GM12875 (cell line): ENCODE measurements at regions not wholly inside any gene's neighbourhood (a gene's known extent, or its start where the extent isn't known, plus 50 kb on each side); places are given as distances from the start of the nearest gene placed in this dataset.

Source experiments
- H3K4me3 ChIP-seq: one replicate; pipeline ENCODE4 v1.5.1; 2011; ENCODE audit warnings: low read depth, low read length, control low read depth
- TF ChIP-seq, protein P1 (sequence below): IDR thresholded peaks from 2 replicates; pipeline ENCODE4 v1.5.1; 2011; ENCODE audit warnings: low read depth, mild to moderate bottlenecking, control low read depth, inconsistent platforms, low read length, moderate library complexity, borderline replicate concordance; ENCODE audit not compliant: insufficient read depth

DNA sequence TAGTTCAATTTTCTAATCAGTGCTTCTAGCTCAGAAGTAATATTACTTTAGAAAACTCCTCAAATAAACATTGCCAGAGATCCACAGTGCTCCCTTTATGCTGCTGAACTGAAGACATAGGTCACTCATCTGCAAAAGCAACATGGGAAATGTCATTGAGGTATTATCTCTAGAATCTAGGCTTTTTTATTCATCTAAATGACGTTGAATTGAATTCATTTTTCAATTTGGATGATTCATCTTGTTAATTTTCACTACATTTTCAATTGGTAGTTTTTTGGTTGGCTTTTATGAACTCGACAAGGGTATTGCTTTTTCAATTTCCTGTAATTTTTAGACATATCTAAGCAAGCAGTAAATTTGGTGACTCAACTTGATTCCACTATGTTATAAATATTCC lies 275.4 kb downstream of the NFKBIZ start:
- TF ChIP-seq, protein P1, sequence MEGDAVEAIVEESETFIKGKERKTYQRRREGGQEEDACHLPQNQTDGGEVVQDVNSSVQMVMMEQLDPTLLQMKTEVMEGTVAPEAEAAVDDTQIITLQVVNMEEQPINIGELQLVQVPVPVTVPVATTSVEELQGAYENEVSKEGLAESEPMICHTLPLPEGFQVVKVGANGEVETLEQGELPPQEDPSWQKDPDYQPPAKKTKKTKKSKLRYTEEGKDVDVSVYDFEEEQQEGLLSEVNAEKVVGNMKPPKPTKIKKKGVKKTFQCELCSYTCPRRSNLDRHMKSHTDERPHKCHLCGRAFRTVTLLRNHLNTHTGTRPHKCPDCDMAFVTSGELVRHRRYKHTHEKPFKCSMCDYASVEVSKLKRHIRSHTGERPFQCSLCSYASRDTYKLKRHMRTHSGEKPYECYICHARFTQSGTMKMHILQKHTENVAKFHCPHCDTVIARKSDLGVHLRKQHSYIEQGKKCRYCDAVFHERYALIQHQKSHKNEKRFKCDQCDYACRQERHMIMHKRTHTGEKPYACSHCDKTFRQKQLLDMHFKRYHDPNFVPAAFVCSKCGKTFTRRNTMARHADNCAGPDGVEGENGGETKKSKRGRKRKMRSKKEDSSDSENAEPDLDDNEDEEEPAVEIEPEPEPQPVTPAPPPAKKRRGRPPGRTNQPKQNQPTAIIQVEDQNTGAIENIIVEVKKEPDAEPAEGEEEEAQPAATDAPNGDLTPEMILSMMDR: no peak
- no peak overlapping the region for H3K4me3 ChIP-seq

DNA sequence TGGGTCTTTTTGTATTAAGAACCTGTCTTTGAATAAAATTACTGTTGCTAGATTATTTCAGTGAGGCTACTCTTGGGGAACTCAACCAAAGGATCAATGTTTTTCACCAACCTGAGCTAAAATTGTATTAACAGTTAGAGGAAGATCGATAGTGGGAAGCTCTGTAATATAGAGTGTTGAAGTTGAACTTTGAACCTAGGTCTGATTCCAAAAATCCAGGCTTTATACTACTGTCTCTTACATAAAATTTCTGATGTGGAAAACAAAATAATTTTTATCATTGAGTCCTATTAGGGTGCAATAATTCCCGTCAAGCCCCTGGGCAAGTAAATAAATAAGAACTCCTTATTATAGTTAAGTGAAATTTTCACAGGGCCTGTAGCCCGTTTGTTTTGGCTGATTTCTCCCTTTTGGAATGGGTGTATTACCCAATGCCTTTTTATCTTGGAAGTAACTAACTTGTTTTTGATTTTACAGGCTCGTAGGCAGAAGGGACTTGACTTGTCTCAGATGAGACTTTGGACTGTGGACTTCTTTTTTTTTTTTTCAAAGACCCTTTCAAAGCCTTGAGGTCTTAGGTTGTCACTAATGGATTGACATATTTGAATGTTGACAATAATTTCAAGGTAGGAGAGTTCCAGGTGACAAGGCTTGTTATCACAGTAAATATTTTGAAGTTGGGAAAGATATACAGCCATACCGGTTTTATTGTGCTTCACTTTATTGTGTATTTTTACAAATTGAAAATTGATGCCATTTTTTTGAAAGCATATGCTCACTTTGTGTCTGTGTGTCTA lies 276.1 kb downstream of the NFKBIZ start:
- H3K4me3 ChIP-seq: no peak overlapping the region
- TF ChIP-seq, protein P1: no peak

DNA sequence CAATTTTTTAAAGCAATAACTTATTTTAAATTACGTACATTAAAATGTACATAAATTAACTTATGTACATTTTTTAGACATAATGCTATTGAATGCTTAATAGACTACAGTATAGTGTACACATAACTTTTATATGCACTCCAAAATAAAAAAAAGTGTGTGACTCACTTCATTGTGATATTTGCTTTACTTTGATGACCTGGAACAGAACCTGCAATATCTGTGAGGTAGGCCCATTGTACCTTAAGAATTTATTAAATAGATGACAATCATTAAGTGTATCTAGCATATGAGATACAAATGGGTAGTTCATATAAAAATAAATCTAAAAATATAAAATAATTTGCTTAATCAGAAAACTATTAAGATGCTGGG lies 276.7 kb downstream of the NFKBIZ start:
- no peak overlapping the region for H3K4me3 ChIP-seq
- TF ChIP-seq, protein P1: no peak

DNA sequence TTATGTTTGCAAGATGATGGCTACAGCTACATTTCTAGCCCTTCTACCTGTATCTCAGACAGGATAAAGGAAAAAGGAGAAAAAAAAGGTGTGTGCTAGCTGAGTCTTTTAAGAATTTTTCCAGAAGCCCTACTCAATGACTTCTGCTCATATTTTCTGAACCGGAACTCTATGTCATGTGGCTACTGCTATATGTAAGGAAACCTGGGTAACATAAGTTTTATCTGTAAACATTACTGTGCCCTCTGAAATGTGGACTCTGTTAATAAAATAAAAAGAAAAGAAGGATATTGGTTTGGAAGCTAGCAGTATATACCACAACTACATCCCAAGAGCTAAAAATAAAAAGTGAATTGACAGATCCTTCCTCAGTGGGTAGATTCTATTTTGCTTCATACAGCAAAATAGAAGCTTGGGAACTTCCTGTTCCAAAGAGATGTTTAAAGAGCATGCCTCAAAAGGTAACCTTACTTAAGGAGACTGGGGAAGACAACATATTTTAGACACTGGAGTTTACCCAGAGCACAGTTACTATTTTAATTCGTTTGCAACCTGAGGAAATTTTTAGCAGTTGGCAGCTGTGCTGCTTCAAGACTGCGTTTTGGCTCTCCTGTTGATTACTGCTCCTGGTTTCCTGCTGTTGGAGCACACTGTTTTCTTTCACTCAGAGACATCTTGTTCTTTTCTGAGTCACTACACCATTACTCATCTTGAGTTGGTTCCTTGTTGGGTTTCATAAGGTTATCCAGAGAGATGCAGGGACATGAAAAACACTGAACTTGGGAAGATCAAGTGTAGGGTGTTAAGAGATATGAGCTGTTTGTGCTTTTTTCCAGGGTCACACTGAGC lies 280.7 kb downstream of the NFKBIZ start:
- no peak overlapping the region for H3K4me3 ChIP-seq
- TF ChIP-seq, protein P1: no peak

DNA sequence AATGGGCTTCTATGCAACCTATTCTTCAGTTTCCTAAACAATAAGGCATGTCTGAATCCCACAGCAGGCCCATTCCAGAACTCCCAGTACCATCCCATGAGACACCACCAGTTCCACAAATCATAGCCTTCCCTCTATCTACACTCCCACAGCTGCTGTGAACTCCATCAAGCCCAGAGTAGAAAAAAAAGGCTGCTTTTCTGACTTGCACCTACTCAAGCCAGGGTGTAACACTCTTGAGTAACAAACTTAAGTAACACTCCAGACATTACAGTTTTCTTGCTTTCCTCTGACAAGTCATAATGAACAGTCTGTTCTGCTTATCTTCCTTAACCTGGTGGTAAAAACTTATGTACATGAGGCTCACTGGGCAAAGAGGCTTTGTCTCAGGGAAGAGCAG lies 283.1 kb downstream of the NFKBIZ start:
- H3K4me3 ChIP-seq: no peak overlapping the region

DNA sequence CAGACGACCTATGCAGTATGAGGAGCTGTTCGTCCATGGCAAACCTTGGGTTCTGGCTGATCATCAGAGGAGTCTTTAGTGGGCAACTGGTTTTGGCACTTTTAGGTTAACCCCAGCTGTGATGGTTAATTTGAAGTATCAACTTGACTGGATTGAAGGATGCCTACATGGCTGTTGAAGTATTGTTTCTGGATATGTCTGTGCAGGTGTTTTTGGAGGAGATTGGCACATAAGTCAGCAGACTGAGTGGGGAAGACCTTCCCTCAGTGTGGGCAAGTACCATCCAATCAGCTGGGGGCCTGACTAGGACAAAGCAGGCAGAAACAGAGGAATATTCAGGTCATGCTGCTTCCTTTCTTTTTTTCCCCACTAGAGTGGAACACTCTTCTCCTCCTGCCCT lies 284.1 kb downstream of the NFKBIZ start:
- TF ChIP-seq, protein P1: no peak
- H3K4me3 ChIP-seq: no peak overlapping the region

More for the DNA sequence above, 283.1 kb downstream of the NFKBIZ start:
- TF ChIP-seq, protein P1: no peak
